IMR-90 (cell line): ENCODE measurements at regions not wholly inside any gene's neighbourhood (a gene's known extent, or its start where the extent isn't known, plus 50 kb on each side); places are given as distances from the start of the nearest gene placed in this dataset.

ENCODE experiments used
- ATAC-seq: fragments of 200-7000 bp; cut with Tn5 transposase; 2 replicates; pipeline ENCODE4 v1.9.1; 2020; ENCODE audit warnings: low read depth, mild to moderate bottlenecking, moderate library complexity
- BruUV-seq: library from RNA; stranded (reverse); fragments of 400-500 nt; replicated peaks from 2 replicates; lab custom pipeline; 2021; lab: Mats Ljungman, UMichigan
- CTCF ChIA-PET: fragments of 300-600 bp; formaldehyde crosslinking; extraction: SDS; loops from one replicate; lab custom pipeline; 2021; ENCODE audit warnings: antibody characterized with exemption; lab: Yijun Ruan, JAX
- POLR2A ChIA-PET: fragments of 300-600 bp; sonication (Branson Sonifier 250); formaldehyde crosslinking; loops from one replicate; lab custom pipeline; 2022; ENCODE audit warnings: antibody characterized with exemption; ENCODE audit not compliant: unreplicated experiment; lab: Charles Lee
- DNase-seq: peaks from one replicate; pipeline ENCODE4 v3.0.0; 2013
- H2AFZ ChIP-seq: replicated peaks from 2 replicates; pipeline ENCODE3; 2013; ENCODE audit warnings: low read length, mild to moderate bottlenecking; ENCODE audit not compliant: poor library complexity
- H2AK5ac ChIP-seq: 2 replicates; pipeline ENCODE4 v1.6.1; 2013; ENCODE audit warnings: low read depth, low read length, inconsistent platforms
- H2AK9ac ChIP-seq: replicated peaks from 2 replicates; pipeline ENCODE3; 2013; ENCODE audit warnings: mild to moderate bottlenecking, low read depth, low read length, moderate library complexity; ENCODE audit not compliant: poor library complexity
- H2BK120ac ChIP-seq: 2 replicates; pipeline ENCODE4 v1.6.1; 2013; ENCODE audit warnings: low read depth, low read length, inconsistent platforms
- H2BK15ac ChIP-seq: 3 replicates; pipeline ENCODE4 v1.6.1; 2013; ENCODE audit warnings: low read depth, low read length, inconsistent platforms
- H2BK20ac ChIP-seq: 2 replicates; pipeline ENCODE4 v1.6.1; 2013; ENCODE audit warnings: low read depth, mild to moderate bottlenecking, inconsistent platforms, low read length, moderate library complexity
- H2BK5ac ChIP-seq: 2 replicates; pipeline ENCODE4 v1.6.1; 2013; ENCODE audit warnings: mild to moderate bottlenecking, low read depth, low read length, inconsistent platforms; ENCODE audit not compliant: poor library complexity, severe bottlenecking
- H3K14ac ChIP-seq: replicated peaks from 2 replicates; pipeline ENCODE4 v1.6.1; 2013; ENCODE audit warnings: low read depth, low read length, inconsistent platforms
- H3K18ac ChIP-seq: 2 replicates; pipeline ENCODE4 v1.6.1; 2013; ENCODE audit warnings: low read depth, low read length, control low read depth
- H3K23ac ChIP-seq: 2 replicates; pipeline ENCODE4 v1.6.1; 2013; ENCODE audit warnings: low read depth, low read length, inconsistent platforms
- H3K27ac ChIP-seq: 2 replicates; pipeline ENCODE4 v1.5.1; 2013; ENCODE audit warnings: mild to moderate bottlenecking, control low read depth, low read length; ENCODE audit not compliant: insufficient read depth
- H3K27me3 ChIP-seq: 2 replicates; pipeline ENCODE4 v1.6.1; 2013; ENCODE audit warnings: low read length; ENCODE audit not compliant: control insufficient read depth, insufficient read depth
- H3K36me3 ChIP-seq: 2 replicates; pipeline ENCODE4 v1.6.1; 2013; ENCODE audit warnings: low read length, mixed read lengths; ENCODE audit not compliant: control insufficient read depth, insufficient read depth
- H3K4ac ChIP-seq: 2 replicates; pipeline ENCODE4 v1.6.1; 2013; ENCODE audit warnings: low read depth, low read length, inconsistent platforms
- H3K4me1 ChIP-seq: 2 replicates; pipeline ENCODE4 v1.6.1; 2013; ENCODE audit warnings: low read length, mixed read lengths; ENCODE audit not compliant: control insufficient read depth, insufficient read depth
- H3K4me2 ChIP-seq: 2 replicates; pipeline ENCODE4 v1.6.1; 2013; ENCODE audit warnings: low read depth, mild to moderate bottlenecking, control low read depth, low read length, moderate library complexity
- H3K4me3 ChIP-seq: 2 replicates; pipeline ENCODE4 v1.5.1; 2013; ENCODE audit warnings: low read depth, mild to moderate bottlenecking, control low read depth, low read length, moderate library complexity; ENCODE audit not compliant: insufficient read depth
- H3K56ac ChIP-seq: 2 replicates; pipeline ENCODE4 v1.6.1; 2013; ENCODE audit warnings: low read length, inconsistent platforms; ENCODE audit not compliant: insufficient read depth; ENCODE audit errors: extremely low read depth
- H3K79me1 ChIP-seq, 2 experiments: 2 replicates each; pipeline ENCODE4 v1.6.1; 2013; ENCODE audit warnings: low read length in 2 of 2, inconsistent platforms in 1 of 2, low read depth in 1 of 2
- H3K9ac ChIP-seq: 2 replicates; pipeline ENCODE4 v1.6.1; 2013; ENCODE audit warnings: low read depth, low read length, control low read depth
- H3K9me1 ChIP-seq: 2 replicates; pipeline ENCODE4 v1.6.1; 2013; ENCODE audit warnings: low read length, inconsistent platforms; ENCODE audit not compliant: insufficient read depth
- H3K9me3 ChIP-seq: 2 replicates; pipeline ENCODE4 v1.6.1; 2013; ENCODE audit warnings: low read length; ENCODE audit not compliant: control insufficient read depth, insufficient read depth
- H4K20me1 ChIP-seq: 2 replicates; pipeline ENCODE4 v1.6.1; 2013; ENCODE audit warnings: low read length, inconsistent platforms; ENCODE audit not compliant: insufficient read depth
- H4K5ac ChIP-seq: 2 replicates; pipeline ENCODE4 v1.6.1; 2013; ENCODE audit warnings: mild to moderate bottlenecking, low read depth, low read length, control low read depth
- H4K8ac ChIP-seq, 2 experiments: 2 replicates each; pipeline ENCODE4 v1.6.1; 2013; ENCODE audit warnings: low read depth in 2 of 2, low read length in 2 of 2, control low read depth in 1 of 2, inconsistent platforms in 1 of 2
- H4K91ac ChIP-seq: 2 replicates; pipeline ENCODE4 v1.6.1; 2013; ENCODE audit warnings: low read depth, low read length, inconsistent platforms; ENCODE audit not compliant: insufficient read depth
- CTCF ChIP-seq: conservative IDR thresholded peaks from 2 replicates; pipeline ENCODE4 v1.5.1; 2012; ENCODE audit warnings: mild to moderate bottlenecking, low read depth, low read length, improper control_type of control experiment
- MAZ ChIP-seq: IDR thresholded peaks from 2 replicates; pipeline ENCODE4 v1.6.1; 2012; ENCODE audit warnings: low read depth, mild to moderate bottlenecking, low read length, improper control_type of control experiment, moderate library complexity, borderline replicate concordance
- WGBS, 2 experiments: methylation state at CpG; one replicate each; pipeline versions ENCODE4 v1.1.5 to v1.1.7; 2013; ENCODE audit warnings: missing lambda C conversion rate in 2 of 2; ENCODE audit not compliant: insufficient read length in 1 of 2; ENCODE audit errors: extremely low coverage in 2 of 2; 5-methylcytosine and 5-hydroxymethylcytosine counted together
- dilution Hi-C: fragments of 300-500 bp; cut with HindIII; formaldehyde crosslinking; loops from one replicate; pipeline ENCODE4 v1.14.3; 2018; ENCODE audit warnings: low sequenced_read_pairs; ENCODE audit not compliant: unreplicated experiment
- in situ Hi-C: fragments of 300-500 bp; cut with MboI; formaldehyde crosslinking; loops from 3 replicates; pipeline ENCODE4 v1.14.3; 2019; ENCODE audit warnings: low sequenced_read_pairs, inconsistent platforms, mixed read lengths
- intact Hi-C: fragments of 100-400 bp; cut with micrococcal nuclease; formaldehyde crosslinking; loops from 2 replicates; pipeline ENCODE4 v1.10.0; 2022
- TF ChIP-seq, protein P1 (sequence below): fragments of 150-350 bp; IDR thresholded peaks from 2 replicates; pipeline ENCODE4 v1.6.1; 2017; ENCODE audit warnings: mild to moderate bottlenecking, antibody characterized with exemption, low read length, low read depth

- no peak overlapping the region for H2AFZ ChIP-seq
- H4K8ac ChIP-seq, result no peak overlapping the region
- no peaks in the 10 kb centered on the region for H3K9me1 ChIP-seq
- H3K9me3 ChIP-seq, result peaks cover 7% of the 10 kb centered on the region; the same call in 1 of the 2 replicates
- H4K5ac ChIP-seq, result no peak overlapping the region
- H4K91ac ChIP-seq, result no peak overlapping the region
- dilution Hi-C loops (no loop called here), in situ Hi-C loops (no loop called here), intact Hi-C loops (no loop called here)
- WGBS, 2 experiments, result no CpG with 5 or more reads among the region's 3 CpGs
- no peaks in the 10 kb centered on the region for H4K20me1 ChIP-seq
- H3K27ac ChIP-seq, result no peak overlapping the region
- no peak overlapping the region for H3K23ac ChIP-seq
- no peak overlapping the region for H3K18ac ChIP-seq
- H2BK5ac ChIP-seq, result no peak overlapping the region
- no peak overlapping the region for H3K9ac ChIP-seq
- H2AK9ac ChIP-seq, result no peak overlapping the region
- no peaks in the 10 kb centered on the region for H3K36me3 ChIP-seq
- no peaks in the 10 kb centered on the region for H3K4me1 ChIP-seq
- no peaks in the 10 kb centered on the region for H3K79me1 ChIP-seq
- H2AK5ac ChIP-seq, result no peak overlapping the region
- DNase-seq (no peak), ATAC-seq (no peak)
- H3K14ac ChIP-seq, result no peak overlapping the region
- H2BK120ac ChIP-seq, result no peak overlapping the region
- CTCF ChIA-PET, result no interaction called here
- no peak overlapping the region for H3K4me2 ChIP-seq
- POLR2A ChIA-PET, result no interaction called here
- H3K4ac ChIP-seq, result no peak overlapping the region
- TF ChIP-seq CTCF, result no peak
- TF ChIP-seq MAZ, result no peak
- TF ChIP-seq, protein P1, sequence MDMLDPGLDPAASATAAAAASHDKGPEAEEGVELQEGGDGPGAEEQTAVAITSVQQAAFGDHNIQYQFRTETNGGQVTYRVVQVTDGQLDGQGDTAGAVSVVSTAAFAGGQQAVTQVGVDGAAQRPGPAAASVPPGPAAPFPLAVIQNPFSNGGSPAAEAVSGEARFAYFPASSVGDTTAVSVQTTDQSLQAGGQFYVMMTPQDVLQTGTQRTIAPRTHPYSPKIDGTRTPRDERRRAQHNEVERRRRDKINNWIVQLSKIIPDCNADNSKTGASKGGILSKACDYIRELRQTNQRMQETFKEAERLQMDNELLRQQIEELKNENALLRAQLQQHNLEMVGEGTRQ, result no peak
- H2BK15ac ChIP-seq, result no peak overlapping the region
- no TSS peak for BruUV-seq
- H3K4me3 ChIP-seq, result no peak overlapping the region
- H2BK20ac ChIP-seq, result no peak overlapping the region
- H3K27me3 ChIP-seq, result no peaks in the 10 kb centered on the region
- no peak overlapping the region for H3K56ac ChIP-seq
Observed at GRCh38 chr15:98051734-98052133, 91.2 kb downstream of the ARRDC4 start.
